Hepatocyte (in vitro differentiated cells): ENCODE measurements at regions not wholly inside any gene's neighbourhood (a gene's known extent, or its start where the extent isn't known, plus 50 kb on each side); places are given as distances from the start of the nearest gene placed in this dataset.
A peak's percentile ranks its signal among the peaks of the same experiment; 100 is the strongest.

Experiments
- DNase-seq: peaks from one replicate; pipeline ENCODE4 v3.0.0-alpha.2; 2016; ENCODE audit warnings: low spot score
- H2AFZ ChIP-seq: fragments of 200-600 bp; sonication (generic); 2 replicates; pipeline ENCODE4 v1.6.0; 2016; ENCODE audit warnings: antibody characterized with exemption, mild to moderate bottlenecking
- H3K27ac ChIP-seq: fragments of 200-600 bp; sonication (generic); 2 replicates; pipeline ENCODE4 v1.5.1; 2016; ENCODE audit warnings: mild to moderate bottlenecking
- H3K27me3 ChIP-seq: fragments of 200-600 bp; sonication (generic); 2 replicates; pipeline ENCODE4 v1.6.1; 2016
- H3K36me3 ChIP-seq: fragments of 200-600 bp; sonication (generic); replicated peaks from 2 replicates; pipeline ENCODE4 v1.5.1; 2016; ENCODE audit warnings: low read depth; ENCODE audit not compliant: insufficient read depth
- H3K4me1 ChIP-seq: fragments of 200-600 bp; sonication (generic); 2 replicates; pipeline ENCODE4 v1.5.1; 2016; ENCODE audit warnings: mild to moderate bottlenecking, moderate library complexity; ENCODE audit not compliant: insufficient read depth
- H3K4me2 ChIP-seq: fragments of 200-600 bp; sonication (generic); 2 replicates; pipeline ENCODE4 v1.6.0; 2016
- H3K4me3 ChIP-seq: fragments of 200-600 bp; sonication (generic); 2 replicates; pipeline ENCODE4 v1.5.1; 2016; ENCODE audit warnings: mild to moderate bottlenecking
- H3K79me2 ChIP-seq: fragments of 200-600 bp; sonication (generic); 2 replicates; pipeline ENCODE4 v1.6.0; 2017; ENCODE audit warnings: mild to moderate bottlenecking
- H3K9me2 ChIP-seq: fragments of 200-600 bp; sonication (generic); replicated peaks from 2 replicates; pipeline ENCODE4 v1.6.0; 2017; ENCODE audit warnings: mild to moderate bottlenecking; ENCODE audit not compliant: insufficient read depth
- H3K9me3 ChIP-seq: fragments of 200-600 bp; sonication (generic); 2 replicates; pipeline ENCODE4 v1.5.1; 2016; ENCODE audit warnings: low read depth, mild to moderate bottlenecking
- H4K20me1 ChIP-seq: fragments of 200-600 bp; sonication (generic); 2 replicates; pipeline ENCODE4 v1.6.0; 2016; ENCODE audit warnings: mild to moderate bottlenecking; ENCODE audit not compliant: insufficient read depth, poor library complexity, severe bottlenecking
- CTCF ChIP-seq: fragments of 200-600 bp; sonication (generic); IDR thresholded peaks from 2 replicates; pipeline ENCODE4 v1.5.1; 2016; ENCODE audit warnings: antibody characterized with exemption, mild to moderate bottlenecking; ENCODE audit not compliant: poor library complexity
- EZH2 ChIP-seq: fragments of 200-600 bp; sonication (generic); IDR thresholded peaks from 2 replicates; pipeline ENCODE4 v1.6.1; 2016; ENCODE audit warnings: antibody characterized with exemption, mild to moderate bottlenecking, borderline replicate concordance
- EZH2phosphoT487 ChIP-seq: fragments of 200-600 bp; sonication (generic); IDR thresholded peaks from one replicate; pipeline ENCODE4 v1.6.1; 2018; ENCODE audit warnings: antibody characterized with exemption, mild to moderate bottlenecking, low read depth, moderate library complexity; ENCODE audit not compliant: unreplicated experiment, severe bottlenecking
- WGBS: methylation state at CpG from one replicate; pipeline ENCODE4 v1.1.6; 2016; ENCODE audit warnings: low lambda C conversion rate; ENCODE audit errors: missing lambda C conversion rate; 5-methylcytosine and 5-hydroxymethylcytosine counted together

DNA sequence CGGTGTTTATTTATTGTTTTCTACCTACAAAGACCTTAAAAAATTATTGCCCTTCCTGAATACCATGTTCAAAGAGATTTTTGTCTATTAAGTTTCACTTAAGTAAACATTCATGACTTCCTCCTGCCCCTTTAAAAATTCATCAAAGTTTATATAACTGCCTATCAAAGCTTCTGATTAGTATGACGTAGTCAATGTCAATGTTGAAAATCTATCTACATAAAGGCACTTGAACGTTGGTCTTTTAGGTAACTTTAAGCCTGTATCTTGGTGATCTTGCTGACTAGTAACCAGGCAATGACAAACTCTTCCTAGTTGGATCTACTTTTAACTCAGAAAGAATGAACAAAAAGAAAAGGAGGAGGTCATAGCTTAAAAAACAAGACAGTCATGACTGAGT lies 97.2 kb downstream of the MAIP1 start:
- H3K4me1 ChIP-seq = peaks cover 10% of the 10 kb centered on the region
- no peaks in the 10 kb centered on the region for H4K20me1 ChIP-seq
- no peak overlapping the region for H3K4me2 ChIP-seq
- no peaks in the 10 kb centered on the region for H3K79me2 ChIP-seq
- no peak for DNase-seq
- TF ChIP-seq EZH2 (no peak), CTCF (no peak), EZH2phosphoT487 (no peak)
- 70% methylated on average over 3 of the region's 3 CpGs for WGBS
- no peaks in the 10 kb centered on the region for H3K27me3 ChIP-seq
- H3K4me3 ChIP-seq = no peak overlapping the region
- H3K9me2 ChIP-seq = no peaks in the 10 kb centered on the region
- no peak overlapping the region for H3K27ac ChIP-seq
- H2AFZ ChIP-seq = no peak overlapping the region
- H3K9me3 ChIP-seq = peaks cover 6% of the 10 kb centered on the region
- H3K36me3 ChIP-seq = no peaks in the 10 kb centered on the region

DNA sequence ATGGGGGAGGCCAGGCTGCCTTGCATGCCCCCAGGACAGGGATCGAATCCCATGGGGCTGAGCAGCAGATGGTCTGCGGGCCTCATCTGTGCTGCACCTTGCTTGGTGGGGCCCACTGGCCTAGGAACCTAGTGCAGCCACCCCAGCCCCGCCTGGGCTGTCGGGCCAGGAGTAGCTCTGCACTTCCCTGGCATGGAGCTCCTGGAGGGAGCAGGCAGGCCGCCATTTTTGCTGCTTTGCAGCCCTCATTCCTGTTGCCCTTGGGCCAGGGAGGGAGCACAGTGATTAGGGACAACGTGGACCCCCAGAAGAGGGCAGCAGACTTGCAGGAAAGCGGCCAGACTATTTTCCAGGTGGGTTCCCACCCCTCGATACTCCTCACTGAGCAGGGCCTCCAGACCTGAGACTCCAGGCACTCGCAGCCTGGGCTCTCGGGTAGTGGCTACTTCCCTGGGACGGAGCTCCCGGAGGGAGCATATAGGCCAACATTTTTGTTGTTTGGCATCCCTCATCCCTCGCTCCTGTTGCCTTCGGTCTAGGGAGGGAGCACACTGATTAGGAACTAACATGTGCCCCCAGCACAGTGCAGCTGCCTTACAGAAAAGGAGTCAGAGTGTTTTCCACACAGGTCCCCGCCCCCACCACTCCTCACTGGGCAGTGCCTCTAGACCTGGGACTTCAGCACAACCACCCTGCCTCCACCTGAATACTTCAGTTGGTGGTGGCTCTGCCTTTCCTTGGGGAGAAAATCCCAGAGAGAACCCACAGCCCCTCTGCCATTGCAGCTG lies 99.5 kb downstream of the MAIP1 start:
- Histone ChIP-seq H2AFZ (no peak overlapping the region), H3K4me2 (no peak overlapping the region)
- 88% methylated on average over 15 of the region's 15 CpGs for WGBS

GRCh38 chr2:200056105-200056504 lies 100.7 kb downstream of the MAIP1 start:
- Histone ChIP-seq H3K36me3 (no peaks in the 10 kb centered on the region), H3K27me3 (no peaks in the 10 kb centered on the region), H3K9me2 (no peaks in the 10 kb centered on the region), H3K27ac (no peak overlapping the region), H4K20me1 (no peaks in the 10 kb centered on the region), H3K4me3 (no peak overlapping the region), H2AFZ (no peak overlapping the region), H3K4me1 (peaks cover 5% of the 10 kb centered on the region), H3K79me2 (no peaks in the 10 kb centered on the region), H3K4me2 (no peak overlapping the region), H3K9me3 (peaks cover 6% of the 10 kb centered on the region)
- WGBS = 91% methylated on average over 3 of the region's 3 CpGs
- TF ChIP-seq CTCF (no peak), EZH2 (no peak), EZH2phosphoT487 (no peak)
- DNase-seq = no peak

More for the DNA sequence above, 99.5 kb downstream of the MAIP1 start:
- TF ChIP-seq CTCF (peak; percentile 14), EZH2phosphoT487 (no peak), EZH2 (no peak)
- Histone ChIP-seq H3K4me3 (no peak overlapping the region), H4K20me1 (no peaks in the 10 kb centered on the region), H3K27me3 (no peaks in the 10 kb centered on the region), H3K9me3 (peaks cover 6% of the 10 kb centered on the region), H3K27ac (no peak overlapping the region), H3K4me1 (peaks cover 10% of the 10 kb centered on the region), H3K36me3 (no peaks in the 10 kb centered on the region), H3K79me2 (no peaks in the 10 kb centered on the region), H3K9me2 (no peaks in the 10 kb centered on the region)
- no peak for DNase-seq

- no peak for DNase-seq
- 75% methylated on average over 3 of the region's 3 CpGs for WGBS
- H3K36me3 ChIP-seq = no peaks in the 10 kb centered on the region
- no peak overlapping the region for H3K4me3 ChIP-seq
- no peak overlapping the region for H2AFZ ChIP-seq
- H3K9me3 ChIP-seq = no peaks in the 10 kb centered on the region
- no peaks in the 10 kb centered on the region for H3K27me3 ChIP-seq
- H4K20me1 ChIP-seq = no peaks in the 10 kb centered on the region
- no peak overlapping the region for H3K27ac ChIP-seq
- H3K79me2 ChIP-seq = no peaks in the 10 kb centered on the region
- H3K4me2 ChIP-seq = no peak overlapping the region
- TF ChIP-seq EZH2phosphoT487 (no peak), EZH2 (no peak), CTCF (no peak)
- peaks cover 11% of the 10 kb centered on the region for H3K4me1 ChIP-seq
- no peaks in the 10 kb centered on the region for H3K9me2 ChIP-seq
Observed at GRCh38 chr2:200063155-200063554, 107.8 kb downstream of the MAIP1 start.
